ACHN (cell line): ENCODE measurements at regions not wholly inside any gene's neighbourhood (a gene's known extent, or its start where the extent isn't known, plus 50 kb on each side); places are given as distances from the start of the nearest gene placed in this dataset.
"Not testable (repeated sequence)": the region's sequence is repeated elsewhere in the genome, so short reads cannot be mapped to it uniquely, and the experiment has no call there.

ENCODE experiments used
- DNase-seq: peaks from one replicate; pipeline ENCODE4 v3.0.0-alpha.2; 2015
- in situ Hi-C: cut with HindIII; loops from 2 replicates; pipeline ENCODE4 v1.10.0; 2017; ENCODE audit warnings: low sequenced_read_pairs, low pct_ligation_motif_present, low pct_unique_long_range_greater_than_20kb

DNA sequence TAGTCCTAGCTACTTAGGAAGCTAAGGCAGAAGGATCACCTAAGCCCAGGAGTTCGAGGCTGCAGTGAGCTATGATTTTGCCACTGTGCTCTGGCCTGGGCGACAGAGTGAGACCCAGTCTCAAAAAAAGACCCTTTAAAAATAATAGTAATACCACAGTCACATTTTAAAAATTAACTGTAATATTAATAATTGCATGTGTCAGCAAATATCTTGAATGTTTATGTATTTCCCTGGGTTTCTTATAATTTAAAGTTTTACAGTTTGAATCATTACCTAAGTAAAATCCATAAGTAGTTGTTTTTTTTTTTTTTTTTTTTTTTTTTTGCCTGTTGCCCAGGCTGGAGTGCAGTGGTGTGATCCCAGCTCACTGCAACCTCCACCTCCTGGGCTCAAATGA is 69.2 kb downstream of the LYZL2 start:
- in situ Hi-C loops, result no loop called here
- no peak for DNase-seq

DNA sequence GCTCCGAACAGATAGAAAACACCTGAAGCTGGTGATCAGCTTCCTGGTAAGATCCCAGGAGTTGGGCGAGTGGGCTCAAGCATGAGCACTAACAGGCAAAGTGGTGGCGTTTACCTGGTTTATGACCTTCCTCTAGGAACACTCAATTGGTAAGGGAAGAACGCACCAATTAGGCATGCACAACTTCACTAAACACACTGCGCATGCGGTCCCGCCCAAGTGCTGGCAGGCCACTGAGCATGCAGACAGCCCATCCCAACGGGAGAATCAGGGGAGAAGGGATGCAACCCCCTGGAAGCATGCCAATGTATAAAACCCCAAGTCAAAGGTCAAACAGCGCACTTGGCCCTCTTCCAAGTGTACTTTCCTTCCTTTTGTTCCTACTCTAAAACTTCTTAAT is 70.4 kb downstream of the LYZL2 start:
- in situ Hi-C loops, result no loop called here
- no peak for DNase-seq

DNA sequence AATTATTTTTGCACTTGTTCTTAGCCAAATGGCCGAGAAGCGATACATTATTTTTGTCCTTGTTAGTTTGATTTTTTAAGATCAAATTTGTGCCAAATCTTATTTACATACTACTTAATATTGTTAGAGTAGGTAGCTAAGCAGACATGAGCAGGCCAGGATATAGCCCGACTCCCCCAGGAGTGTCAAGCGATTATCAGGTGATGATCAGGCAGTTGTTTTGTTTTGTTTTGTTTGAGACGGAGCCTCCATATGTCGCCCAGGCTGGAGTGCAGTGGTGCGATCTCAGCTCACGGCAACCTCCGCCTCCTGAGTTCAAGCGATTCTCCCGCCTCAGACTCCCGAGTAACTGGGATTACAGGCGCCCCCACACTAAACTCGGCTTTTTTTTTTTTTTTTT is 71.1 kb downstream of the LYZL2 start:
- DNase-seq, result no peak
- in situ Hi-C loops, result no loop called here

DNA sequence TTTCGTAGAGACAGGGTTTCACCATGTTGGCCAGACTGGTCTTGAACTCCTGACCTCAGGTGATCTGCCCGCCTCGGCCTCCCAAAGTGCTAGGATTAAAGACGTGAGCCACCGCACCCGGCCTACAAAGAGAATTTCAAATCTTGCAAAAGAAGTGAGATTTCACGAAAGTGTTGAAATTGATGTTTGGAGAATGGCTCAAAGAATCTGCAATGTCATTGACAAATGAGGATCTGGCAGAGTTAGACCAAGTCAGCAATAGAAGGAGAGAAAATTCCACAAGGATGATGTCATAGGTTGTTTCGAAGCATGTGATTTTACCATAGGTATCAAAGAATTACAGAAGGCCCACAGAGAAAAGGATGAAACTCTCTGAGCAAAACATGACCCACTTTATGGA is 71.7 kb downstream of the LYZL2 start:
- in situ Hi-C loops, result no loop called here
- DNase-seq, result peak; percentile 35

DNA sequence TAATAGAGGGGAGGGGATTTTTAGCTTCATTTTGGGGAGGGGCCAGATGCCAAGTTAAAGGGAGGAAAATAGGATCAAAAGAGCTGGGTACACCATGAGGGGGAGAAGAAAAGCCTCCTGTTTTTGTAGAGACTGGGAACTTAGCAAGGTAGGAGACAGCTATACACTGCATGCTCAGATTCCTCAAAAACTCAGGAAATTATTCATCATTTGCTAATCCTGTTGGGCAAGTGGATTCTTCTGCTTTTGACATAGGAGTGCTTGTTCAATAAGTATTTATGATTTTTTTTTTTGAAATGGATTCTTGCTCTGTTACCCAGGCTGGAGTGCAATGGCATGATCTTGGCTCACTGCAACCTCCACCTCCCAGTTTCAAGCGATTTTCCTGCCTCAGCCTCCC is 73.4 kb downstream of the LYZL2 start:
- in situ Hi-C loops, result no loop called here
- DNase-seq, result no peak

DNA sequence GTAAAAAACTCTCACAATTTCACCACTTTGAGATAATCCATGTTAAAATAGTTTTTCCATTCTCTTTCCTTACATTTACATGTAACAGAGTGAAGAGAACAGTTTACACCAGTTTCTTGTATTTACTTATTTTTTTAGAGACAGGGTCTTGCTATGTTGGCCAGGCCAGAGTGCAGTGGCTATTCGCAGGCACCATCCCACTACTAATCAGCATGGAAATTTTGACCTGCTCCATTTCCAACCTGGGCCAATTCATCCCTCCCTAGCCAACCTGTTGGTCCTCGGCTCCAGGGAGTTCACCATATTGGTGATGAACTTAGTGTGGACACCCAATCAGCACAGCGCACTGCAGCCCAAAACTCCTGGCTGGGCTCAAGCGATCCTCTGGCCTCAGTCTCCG is 74.1 kb downstream of the LYZL2 start:
- in situ Hi-C loops, result no loop called here
- no peak for DNase-seq

DNA sequence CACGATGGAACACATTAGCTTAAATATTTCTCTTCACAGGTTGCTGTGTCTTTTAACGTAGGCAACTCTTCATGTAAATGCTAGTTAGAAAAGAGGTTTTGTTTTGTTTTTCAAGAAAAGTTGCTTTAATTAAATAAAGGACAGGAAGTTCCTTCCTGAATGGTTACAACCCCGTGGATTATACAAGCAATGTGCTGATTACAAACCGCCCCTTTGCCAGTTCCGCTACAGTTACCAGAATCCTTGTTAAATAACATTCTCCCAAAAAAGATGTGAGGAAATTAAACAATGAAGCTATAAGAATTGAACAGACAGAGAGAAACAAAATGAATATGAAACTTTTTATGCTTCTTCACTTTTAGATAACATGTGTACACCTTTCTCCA is 75.1 kb downstream of the LYZL2 start:
- in situ Hi-C loops, result no loop called here
- no peak for DNase-seq

DNA sequence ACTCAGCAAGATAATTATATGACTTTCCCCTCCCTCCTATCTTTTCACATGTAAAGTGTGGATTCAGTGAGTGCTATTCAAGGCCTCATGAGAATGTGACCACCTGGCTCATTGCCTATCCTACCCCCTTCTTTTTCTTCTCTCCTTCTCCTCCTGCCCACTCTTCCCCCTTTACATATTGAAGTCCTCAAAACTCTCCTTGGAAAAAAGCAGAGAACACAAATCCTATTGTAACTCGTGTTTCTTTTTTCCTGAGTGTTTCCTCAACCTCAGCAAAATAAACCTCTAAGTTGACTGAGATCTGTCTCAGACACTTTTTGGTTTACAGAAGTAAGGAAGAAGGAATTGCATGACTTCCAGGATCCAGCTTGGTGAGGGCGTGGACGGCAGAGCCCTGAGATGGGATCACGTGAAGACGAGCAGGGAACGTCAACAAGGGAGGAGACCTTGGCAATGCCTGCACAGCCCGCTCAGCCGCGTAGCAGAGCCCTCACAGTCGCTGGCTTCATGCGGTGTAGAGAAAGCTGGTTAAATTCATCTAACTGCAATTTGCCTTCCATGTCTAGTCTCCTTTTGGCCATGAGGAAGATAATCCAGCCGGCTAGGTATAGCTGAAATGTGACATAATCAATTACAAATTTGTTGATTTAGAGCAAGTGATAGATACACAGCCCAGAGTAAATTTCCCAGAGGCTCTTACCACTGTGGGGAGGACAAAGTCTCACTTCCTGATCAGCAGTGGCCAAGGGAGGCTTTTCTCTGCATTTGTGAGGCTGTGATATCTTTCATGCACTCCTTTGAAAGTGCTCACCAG is 75.7 kb downstream of the LYZL2 start:
- in situ Hi-C loops, result no loop called here
- DNase-seq, result no peak

DNA sequence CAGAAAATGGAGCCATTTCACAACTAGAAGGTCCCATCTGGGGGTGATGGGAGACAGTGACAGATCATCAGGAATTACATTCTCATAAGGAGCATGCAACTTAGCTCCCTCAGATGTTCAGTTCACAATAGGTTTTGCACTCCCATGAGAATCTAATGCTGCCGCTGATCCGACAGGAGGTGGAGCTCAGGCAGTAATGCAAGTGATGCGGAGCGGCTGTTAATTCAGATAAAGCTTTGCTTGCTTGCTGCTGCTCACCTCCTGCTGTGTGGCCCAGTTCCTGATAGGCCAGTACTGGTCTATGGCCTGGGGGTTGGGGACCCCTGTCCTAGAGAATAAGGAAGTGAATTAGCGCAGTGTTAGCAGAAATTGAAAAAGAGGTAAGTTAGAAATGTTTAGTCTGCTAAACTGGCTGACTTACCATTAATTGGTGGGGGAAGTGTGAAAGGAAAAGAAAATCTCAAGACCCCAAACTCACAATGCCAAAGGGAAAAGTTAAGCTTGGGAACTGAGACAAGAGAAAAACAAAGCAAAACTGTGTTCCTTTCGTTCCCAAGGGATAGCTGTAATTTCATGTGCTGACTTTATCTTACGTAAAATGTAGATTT is 76.4 kb downstream of the LYZL2 start:
- DNase-seq, result no peak
- in situ Hi-C loops, result no loop called here

DNA sequence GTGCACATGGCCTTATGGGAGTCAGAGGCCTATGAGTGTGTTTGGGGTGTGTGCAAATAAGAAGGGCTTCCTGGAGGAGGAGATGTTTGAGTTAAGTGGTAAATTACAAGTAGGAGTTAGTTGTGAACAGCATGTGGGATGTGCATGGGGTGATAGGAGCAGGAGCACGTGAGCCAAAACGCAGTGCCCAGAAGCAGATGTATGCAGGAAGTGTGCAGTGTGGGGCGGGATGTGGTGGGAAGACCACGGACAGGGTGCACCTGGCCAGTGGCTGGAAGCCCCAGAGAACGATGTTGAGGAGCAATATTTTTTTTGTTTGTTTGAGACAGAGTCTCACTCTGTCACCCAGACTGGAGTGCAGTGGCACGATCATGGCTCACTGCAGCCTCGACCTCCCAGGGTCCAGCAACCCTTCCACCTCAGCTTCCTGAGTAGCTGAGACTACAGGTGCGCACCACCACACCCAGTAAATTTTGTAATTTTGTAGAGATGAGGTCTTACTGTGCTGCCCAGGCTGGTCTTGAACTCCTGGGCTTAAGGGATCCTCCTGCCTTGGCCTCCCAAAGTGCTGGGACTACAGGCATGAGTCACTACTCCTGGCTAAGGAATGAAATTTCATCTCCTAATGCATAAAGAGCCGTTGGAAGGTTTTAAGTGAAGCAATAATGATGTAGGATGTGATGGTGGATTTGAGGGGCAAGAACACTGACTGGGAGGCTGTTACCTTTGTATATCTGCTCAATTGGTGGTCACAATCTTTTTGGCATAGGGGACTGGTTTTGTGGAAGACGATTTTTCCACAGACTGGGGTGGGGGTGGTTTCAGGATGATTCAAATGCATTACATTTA is 78.4 kb downstream of the LYZL2 start:
- in situ Hi-C loops, result no loop called here
- DNase-seq, result no peak

DNA sequence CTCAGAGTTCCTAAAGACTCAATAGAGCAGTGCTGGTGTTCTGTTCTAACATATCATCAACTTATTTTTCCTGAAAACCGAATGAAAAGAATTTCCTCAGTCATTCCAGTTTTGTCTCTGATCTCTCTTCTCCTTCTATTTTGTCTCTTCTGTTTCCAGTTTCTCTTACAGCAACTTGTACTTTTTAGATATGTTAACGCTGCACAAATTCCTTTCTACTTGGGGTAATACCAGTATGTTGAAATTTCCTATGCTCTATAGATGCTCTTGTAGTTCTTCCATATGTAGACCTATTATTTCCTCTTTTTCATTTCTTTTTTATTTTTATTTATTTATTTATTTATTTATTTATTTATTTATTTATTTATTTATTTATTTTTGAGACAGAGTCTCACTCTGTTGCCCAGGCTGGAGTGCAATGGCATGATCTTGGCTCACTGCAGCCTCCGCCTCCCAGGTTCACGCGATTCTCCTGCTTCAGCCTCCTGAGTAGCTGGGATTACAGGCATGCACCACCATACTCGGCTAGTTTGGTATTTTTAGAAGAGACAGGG is 80.3 kb downstream of the LYZL2 start:
- in situ Hi-C loops, DNase-seq: not testable (repeated sequence)

DNA sequence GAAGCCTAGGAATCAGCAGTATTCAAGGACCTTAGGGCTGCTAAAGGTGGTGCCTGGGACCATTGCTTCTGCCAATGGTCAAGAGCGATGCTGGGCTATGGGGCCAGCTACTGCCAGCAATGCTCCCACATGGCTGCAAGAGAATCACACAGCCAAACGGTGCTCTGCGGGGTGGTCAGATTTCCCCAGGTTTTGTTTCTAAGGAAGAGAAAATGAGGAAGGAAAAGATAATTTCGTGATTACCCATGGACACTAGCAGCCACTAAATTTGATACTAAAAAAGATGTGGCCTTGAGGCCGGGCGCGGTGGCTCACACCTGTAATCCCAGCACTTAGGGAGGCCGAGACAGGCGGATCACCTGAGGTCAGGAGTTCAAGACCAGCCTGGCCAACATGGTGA is 83.0 kb downstream of the LYZL2 start:
- in situ Hi-C loops, result no loop called here

DNA sequence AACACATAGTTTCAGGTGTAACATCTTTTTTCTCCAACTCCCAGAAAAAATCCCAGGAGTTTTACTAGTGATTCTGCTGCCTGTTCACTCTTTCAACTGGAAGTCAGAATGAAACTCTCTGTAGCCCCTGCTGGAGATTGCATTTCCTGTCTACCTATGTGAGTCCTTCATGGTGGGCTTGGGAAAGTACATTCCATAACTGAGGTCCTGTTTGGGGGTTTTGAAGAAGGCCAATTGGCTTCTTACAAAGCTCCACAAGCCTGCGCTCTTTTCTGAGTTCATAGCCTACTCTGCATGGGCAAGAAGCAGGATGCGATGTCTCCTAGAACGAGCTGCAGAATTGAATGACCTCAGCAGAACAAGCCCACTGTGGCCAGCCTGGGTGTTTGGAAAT is 86.7 kb downstream of the LYZL2 start:
- in situ Hi-C loops, result no loop called here
- no peak for DNase-seq

More for the DNA sequence above, 83.0 kb downstream of the LYZL2 start:
- no peak for DNase-seq

DNA sequence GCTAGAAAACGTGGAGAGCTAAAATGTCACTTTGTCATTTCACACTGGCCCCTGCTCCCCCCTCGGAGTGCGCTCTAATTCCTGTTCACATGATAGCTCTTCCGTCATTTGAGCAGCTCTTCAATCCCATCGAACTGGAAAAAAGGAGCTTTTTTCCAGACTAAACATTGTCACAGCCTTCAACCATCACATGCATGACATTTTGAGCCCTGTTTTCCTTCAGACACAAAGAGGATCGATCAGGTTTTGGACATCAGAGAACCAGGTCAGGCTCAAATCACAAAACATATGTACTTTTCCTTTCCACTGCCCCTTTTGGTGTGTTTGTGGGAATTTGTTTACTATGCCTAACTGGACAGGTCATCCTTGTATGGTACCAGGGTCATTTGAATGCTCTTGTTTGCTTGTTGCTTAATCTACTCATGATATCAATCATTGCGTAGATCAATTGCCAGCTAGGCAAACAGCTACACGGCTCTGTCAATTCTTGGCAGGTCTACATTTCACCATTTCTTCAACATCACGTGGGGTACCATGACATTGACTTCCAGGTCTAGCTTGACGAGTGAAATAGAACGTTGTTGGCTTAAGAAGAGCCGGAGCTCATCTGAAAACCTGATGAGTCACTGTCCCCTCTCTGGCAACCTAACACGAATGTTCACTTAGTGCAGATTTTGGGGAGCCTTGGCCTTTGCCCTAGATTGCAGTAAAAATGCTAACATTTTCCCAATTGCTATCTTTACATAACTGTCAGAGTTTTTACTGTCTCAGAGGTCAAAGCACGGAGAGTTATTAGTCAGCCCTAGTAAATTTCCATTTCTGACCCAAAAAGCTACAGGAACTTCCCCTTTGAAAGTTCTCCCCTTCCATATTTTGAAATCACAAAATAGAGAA is 87.3 kb downstream of the LYZL2 start:
- in situ Hi-C loops, result no loop called here
- no peak for DNase-seq

DNA sequence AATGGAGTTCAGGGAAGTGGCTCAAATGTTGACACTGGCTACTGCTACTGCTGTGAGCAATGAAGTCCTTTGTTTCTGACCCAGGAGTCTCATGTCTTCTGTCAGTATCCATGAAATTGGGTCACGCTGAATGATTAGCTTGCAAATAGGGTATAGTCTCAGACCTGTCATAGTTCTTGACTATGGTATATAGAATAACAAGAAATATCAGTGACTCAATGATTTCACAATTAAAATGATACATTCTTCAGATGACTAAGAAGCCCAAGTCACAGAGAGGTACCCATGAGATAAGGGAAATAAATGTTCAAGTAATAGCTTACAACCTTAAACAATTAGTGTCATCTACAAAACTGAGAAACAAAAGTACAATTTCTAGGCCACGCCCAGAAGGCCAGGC is 89.3 kb downstream of the LYZL2 start:
- in situ Hi-C loops, result no loop called here
- no peak for DNase-seq

DNA sequence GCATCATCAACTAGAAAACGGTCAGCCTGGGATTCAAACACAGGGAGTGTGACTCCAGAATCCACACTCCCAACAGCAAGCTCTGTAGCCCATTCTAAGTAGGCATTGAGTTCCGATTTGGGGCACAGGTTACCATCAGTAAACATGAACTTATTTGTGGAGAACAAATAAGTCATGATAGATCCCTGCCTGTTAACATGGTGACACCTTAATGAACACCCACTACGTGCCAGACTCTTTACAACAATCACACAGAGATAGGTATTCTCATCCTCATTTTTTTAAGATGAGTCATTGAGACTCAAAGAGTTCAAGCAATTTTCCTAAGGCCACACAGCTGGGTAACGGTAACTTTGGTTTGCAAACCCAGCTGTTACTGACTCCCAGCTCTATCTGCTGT is 91.5 kb downstream of the LYZL2 start:
- DNase-seq, result peak; percentile 7
- in situ Hi-C loops, result no loop called here

DNA sequence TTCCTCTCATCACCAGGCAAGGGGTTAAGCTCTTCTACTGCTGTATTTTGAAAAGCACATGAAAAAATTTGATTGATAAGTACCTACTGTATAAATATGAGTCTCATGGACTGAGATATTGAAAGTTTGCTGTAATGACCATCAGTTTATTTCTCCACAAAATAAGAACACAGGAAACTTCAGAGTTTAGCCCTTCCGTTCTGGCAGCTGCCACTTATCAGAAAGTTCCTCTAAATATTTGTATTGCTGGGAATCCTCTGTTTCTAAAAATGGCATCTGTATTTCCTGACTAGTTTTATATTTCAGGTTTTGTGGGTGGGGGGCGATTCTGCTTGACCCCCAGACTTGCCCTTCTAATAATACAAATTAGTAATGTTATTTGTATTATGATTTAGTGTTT is 92.0 kb downstream of the LYZL2 start:
- in situ Hi-C loops, result no loop called here
- DNase-seq, result no peak

DNA sequence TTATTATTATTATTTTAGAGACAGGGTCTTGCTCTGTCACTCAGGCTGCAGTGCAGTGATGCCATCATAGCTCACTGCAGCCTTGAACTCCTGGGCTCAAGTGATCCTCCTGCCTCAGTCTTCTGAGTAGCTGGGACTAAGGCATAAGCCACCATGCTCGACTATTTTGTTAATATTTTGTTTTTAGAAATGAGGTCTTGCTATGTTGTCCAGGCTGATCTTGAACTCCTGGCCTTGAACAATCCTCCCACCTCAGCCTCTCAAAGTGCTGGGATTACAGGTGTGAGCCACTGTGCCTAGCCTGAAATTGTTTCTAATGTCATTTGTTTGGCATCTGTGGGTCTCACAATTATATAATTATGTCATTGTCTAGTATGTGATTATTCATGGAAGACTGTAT is 92.4 kb downstream of the LYZL2 start:
- DNase-seq, in situ Hi-C loops: not testable (repeated sequence)
